ENCODE measurements at regions not wholly inside any gene's neighbourhood (a gene's known extent, or its start where the extent isn't known, plus 50 kb on each side); places are given as distances from the start of the nearest gene placed in this dataset.

DNA sequence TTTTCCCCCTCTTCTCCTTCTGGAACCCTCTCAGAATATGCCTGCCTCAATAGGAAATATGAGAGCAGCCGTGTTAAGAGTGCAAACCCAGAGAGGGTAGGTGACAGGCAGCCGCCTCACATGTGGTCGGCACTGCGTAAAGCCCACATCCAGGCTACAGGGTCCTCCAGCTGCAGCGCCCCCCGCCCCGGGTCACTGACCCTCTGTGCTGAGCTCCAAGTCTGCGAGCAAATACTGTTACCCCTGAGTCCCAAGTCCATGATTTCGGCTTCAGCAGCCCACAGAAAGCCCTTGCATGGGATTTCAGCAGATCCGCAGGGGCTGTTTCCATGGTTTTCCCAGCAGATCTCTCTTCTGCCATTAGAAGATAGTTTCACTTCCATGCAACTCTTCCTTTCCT is 186.9 kb upstream of the IRS2 start:
- TF ChIP-seq SIN3A (IDR thresholded peaks at IDR 0.05; ENCODE audit: borderline replicate concordance, low read depth, low read length) = no peak
- TF ChIP-seq, protein P1, sequence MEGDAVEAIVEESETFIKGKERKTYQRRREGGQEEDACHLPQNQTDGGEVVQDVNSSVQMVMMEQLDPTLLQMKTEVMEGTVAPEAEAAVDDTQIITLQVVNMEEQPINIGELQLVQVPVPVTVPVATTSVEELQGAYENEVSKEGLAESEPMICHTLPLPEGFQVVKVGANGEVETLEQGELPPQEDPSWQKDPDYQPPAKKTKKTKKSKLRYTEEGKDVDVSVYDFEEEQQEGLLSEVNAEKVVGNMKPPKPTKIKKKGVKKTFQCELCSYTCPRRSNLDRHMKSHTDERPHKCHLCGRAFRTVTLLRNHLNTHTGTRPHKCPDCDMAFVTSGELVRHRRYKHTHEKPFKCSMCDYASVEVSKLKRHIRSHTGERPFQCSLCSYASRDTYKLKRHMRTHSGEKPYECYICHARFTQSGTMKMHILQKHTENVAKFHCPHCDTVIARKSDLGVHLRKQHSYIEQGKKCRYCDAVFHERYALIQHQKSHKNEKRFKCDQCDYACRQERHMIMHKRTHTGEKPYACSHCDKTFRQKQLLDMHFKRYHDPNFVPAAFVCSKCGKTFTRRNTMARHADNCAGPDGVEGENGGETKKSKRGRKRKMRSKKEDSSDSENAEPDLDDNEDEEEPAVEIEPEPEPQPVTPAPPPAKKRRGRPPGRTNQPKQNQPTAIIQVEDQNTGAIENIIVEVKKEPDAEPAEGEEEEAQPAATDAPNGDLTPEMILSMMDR (IDR thresholded peaks at IDR 0.05) = no peak
- TF ChIP-seq POLR2AphosphoS5 (IDR thresholded peaks at IDR 0.05; ENCODE audit: low read depth, low read length) = no peak
- no peak for TF ChIP-seq TAF1 (IDR thresholded peaks at IDR 0.05; ENCODE audit: borderline replicate concordance, low read depth, low read length)
